ENCODE measurements at regions not wholly inside any gene's neighbourhood (a gene's known extent, or its start where the extent isn't known, plus 50 kb on each side); places are given as distances from the start of the nearest gene placed in this dataset.
"Not testable (repeated sequence)": the region's sequence is repeated elsewhere in the genome, so short reads cannot be mapped to it uniquely, and the experiment has no call there.

GRCh38 chr11:11220786-11221185 lies 132.3 kb downstream of the CSNK2A3 start:
- DNase-seq (ENCODE audit: low spot score), result no peak

GRCh38 chr11:11218629-11218986 lies 134.4 kb downstream of the CSNK2A3 start:
- no peak for DNase-seq (ENCODE audit: low spot score)

- no peak for DNase-seq (ENCODE audit: low spot score)
Measured at GRCh38 chr11:11217929-11218628, 135.0 kb downstream of the CSNK2A3 start.

GRCh38 chr11:11217289-11217928 lies 135.6 kb downstream of the CSNK2A3 start:
- no peak for DNase-seq (ENCODE audit: low spot score)

GRCh38 chr11:11215944-11216343 lies 137.1 kb downstream of the CSNK2A3 start:
- DNase-seq (ENCODE audit: low spot score), result no peak

GRCh38 chr11:11215058-11215815 lies 137.8 kb downstream of the CSNK2A3 start:
- no peak for DNase-seq (ENCODE audit: low spot score)

- no peak for DNase-seq (ENCODE audit: low spot score)
Measured at GRCh38 chr11:11213117-11213516, 139.9 kb downstream of the CSNK2A3 start.

GRCh38 chr11:11211888-11212287 lies 141.2 kb downstream of the CSNK2A3 start:
- no peak for DNase-seq (ENCODE audit: low spot score)

- DNase-seq (ENCODE audit: low spot score), result no peak
Measured at GRCh38 chr11:11211186-11211585, 141.9 kb downstream of the CSNK2A3 start.

- DNase-seq (ENCODE audit: low spot score), result no peak
Measured at GRCh38 chr11:11210446-11210845, 142.6 kb downstream of the CSNK2A3 start.

- no peak for DNase-seq (ENCODE audit: low spot score)
Measured at GRCh38 chr11:11209967-11210366, 143.1 kb downstream of the CSNK2A3 start.

GRCh38 chr11:11208994-11209393 lies 144.1 kb downstream of the CSNK2A3 start:
- DNase-seq (ENCODE audit: low spot score), result no peak

GRCh38 chr11:11207428-11207827 lies 145.6 kb downstream of the CSNK2A3 start:
- no peak for DNase-seq (ENCODE audit: low spot score)

GRCh38 chr11:11206484-11206883 lies 146.6 kb downstream of the CSNK2A3 start:
- no peak for DNase-seq (ENCODE audit: low spot score)

GRCh38 chr11:11202885-11203284 lies 150.2 kb downstream of the CSNK2A3 start:
- DNase-seq (ENCODE audit: low spot score), result no peak

GRCh38 chr11:11201302-11201701 lies 151.7 kb downstream of the CSNK2A3 start:
- DNase-seq (ENCODE audit: low spot score), result not testable (repeated sequence)

- no peak for DNase-seq (ENCODE audit: low spot score)
Measured at GRCh38 chr11:11192541-11192940, 160.5 kb downstream of the CSNK2A3 start.

GRCh38 chr11:11189506-11189905 lies 163.5 kb downstream of the CSNK2A3 start:
- no peak for DNase-seq (ENCODE audit: low spot score)

GRCh38 chr11:11186249-11186648 lies 166.8 kb downstream of the CSNK2A3 start:
- DNase-seq (ENCODE audit: low spot score), result no peak

- no peak for DNase-seq (ENCODE audit: low spot score)
Measured at GRCh38 chr11:11182261-11182660, 170.8 kb downstream of the CSNK2A3 start.

- no peak for DNase-seq (ENCODE audit: low spot score)
Measured at GRCh38 chr11:11178671-11179638, 174.1 kb downstream of the CSNK2A3 start.

All from HuH-7.5 (cell line).